Esophagus mucosa (tissue), 1 donor: ENCODE measurements at regions not wholly inside any gene's neighbourhood (a gene's known extent, or its start where the extent isn't known, plus 50 kb on each side); places are given as distances from the start of the nearest gene placed in this dataset.

Experiments used
- ATAC-seq: fragments of 200-7000 bp; cut with Tn5 transposase; one replicate; pipeline ENCODE4 v1.9.1; 2020
- donor health status: DM: yes; HTN: yes; CAD: no.

- no peak for ATAC-seq
Measured at GRCh38 chr6:77403424-77403823, 59.9 kb downstream of the HTR1B start.

DNA sequence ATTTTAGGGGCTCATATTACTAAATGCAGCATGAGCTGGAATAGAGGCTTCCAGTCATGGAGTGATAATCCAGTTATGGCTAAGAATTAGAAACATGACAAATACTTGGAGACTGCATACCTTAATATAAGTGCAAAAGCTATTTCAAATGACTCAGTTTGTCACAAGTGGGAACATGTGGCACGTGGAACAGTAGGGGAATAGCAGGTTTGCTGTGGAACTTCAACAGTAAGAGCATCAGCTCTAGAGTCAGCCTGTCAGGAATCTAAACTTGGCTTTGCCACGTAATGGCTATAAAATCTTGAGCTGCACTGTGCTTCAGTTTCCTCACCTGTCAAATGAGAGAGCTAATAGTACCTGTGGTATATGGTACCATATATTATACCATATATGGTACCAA, 62.1 kb downstream of the HTR1B start:
- ATAC-seq = no peak

GRCh38 chr6:77397561-77397960, 65.7 kb downstream of the HTR1B start:
- ATAC-seq = no peak

DNA sequence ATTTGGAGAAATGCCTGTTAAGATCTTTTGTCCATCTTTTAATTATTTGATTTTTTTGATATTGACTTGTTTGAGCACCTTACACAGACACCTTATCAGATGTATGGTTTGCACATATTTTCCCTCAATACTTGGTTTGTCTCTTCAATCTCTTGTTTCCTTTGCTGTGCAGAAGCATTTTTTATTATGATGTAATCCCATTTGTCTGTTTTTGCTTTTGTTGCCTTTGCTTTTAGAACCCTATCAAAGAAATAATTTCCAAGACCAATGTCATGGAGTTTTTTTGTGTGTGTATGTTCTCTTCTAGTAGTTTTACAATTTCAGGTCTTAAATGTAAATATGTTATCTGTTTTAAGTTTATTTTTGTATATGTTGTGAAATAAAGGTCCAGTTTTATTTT, 73.9 kb downstream of the HTR1B start:
- no peak for ATAC-seq

GRCh38 chr6:77383026-77383425, 80.3 kb downstream of the HTR1B start:
- no peak for ATAC-seq

GRCh38 chr6:77373955-77374354, 89.3 kb downstream of the HTR1B start:
- ATAC-seq = no peak

DNA sequence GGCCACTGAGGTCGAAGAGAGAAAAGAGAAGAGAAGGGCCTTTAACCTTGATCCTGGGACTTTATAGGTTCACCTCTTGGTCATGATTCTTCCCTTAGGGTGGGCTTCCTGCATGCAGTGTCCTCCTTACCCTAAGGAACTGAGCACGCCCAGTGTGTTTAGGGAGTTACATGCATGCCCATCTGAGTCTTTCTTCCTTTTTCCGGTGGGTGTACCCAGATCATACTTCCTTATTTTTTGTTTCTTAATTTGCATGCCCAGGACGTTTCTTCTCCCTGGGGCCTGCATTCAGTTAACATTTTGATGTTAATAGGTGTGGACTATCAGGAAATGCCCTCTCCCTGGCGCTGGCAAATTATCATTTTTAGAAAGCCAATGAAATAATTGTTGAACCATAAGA, 91.5 kb downstream of the HTR1B start:
- ATAC-seq = no peak

DNA sequence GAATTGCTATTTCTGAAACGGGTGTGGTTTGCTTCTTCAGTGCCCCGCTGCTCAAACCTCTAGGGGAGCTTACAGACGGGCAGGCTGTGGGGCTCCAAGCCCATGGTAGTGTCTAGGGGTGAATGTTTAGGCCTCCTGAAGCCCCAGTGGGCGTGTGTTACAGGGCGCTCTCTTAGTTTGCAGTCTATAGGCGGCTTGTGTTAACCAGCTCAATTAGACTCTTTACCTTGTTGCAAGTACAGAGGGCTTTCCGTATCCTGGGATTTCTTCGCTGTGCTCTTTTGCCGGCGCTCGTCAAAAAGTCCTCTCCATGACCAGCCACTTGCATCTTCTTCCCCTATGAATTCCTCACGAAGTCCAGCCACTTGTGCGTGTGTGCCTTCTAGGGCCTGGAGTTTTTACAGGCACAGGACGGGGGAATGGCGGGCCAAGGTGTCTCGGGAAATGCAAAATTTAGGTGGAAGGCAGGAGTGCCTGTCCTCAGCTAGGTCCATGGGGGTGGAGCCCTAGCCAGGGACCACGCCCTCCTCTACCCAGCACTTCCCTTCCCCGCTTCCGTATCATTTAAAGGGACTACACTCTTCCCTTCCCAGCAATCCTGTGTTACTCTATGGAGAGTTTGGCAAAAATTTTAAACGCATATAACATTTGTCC, 94.5 kb downstream of the HTR1B start:
- no peak for ATAC-seq

DNA sequence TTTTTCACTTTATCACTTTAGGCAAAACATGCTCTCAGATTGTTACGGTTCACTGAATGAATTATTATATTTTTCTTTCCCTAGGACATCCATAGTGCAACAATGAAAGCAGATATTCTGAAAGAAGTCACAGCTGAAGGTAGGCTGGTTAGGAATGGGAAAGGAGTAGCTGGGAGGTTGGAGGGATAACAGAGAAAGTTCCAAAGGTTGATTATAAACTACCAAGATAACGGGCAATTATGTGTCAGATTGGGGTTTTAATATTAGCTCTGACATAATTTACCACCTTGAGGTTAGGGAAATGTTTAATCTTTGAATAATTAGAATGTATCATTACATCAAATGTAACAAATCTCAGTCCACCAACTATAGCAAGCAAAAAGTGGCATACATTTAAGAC, 96.5 kb downstream of the HTR1B start:
- no peak for ATAC-seq

DNA sequence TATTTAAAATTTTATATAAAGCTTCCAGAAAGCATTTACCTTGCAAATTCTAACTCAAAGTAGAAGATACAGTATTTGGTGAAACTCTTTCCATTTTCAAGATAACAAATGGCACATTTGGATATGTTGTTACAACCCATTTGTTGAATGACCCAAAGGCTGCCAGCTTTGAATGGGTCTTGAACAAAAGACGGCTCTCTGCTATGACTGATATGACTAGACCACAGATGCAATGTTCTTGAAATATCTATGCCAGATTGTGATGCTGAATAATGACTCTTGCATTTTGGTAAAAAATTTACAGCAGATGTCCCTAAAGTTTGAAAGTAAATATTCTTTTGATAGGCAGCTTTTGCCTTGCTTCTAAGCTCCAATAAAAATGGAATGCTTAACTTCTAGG, 99.6 kb downstream of the HTR1B start:
- ATAC-seq = no peak

- no peak for ATAC-seq
Measured at GRCh38 chr6:77362055-77362454, 101.2 kb downstream of the HTR1B start.

- no peak for ATAC-seq
Measured at GRCh38 chr6:77361018-77361417, 102.3 kb downstream of the HTR1B start.

DNA sequence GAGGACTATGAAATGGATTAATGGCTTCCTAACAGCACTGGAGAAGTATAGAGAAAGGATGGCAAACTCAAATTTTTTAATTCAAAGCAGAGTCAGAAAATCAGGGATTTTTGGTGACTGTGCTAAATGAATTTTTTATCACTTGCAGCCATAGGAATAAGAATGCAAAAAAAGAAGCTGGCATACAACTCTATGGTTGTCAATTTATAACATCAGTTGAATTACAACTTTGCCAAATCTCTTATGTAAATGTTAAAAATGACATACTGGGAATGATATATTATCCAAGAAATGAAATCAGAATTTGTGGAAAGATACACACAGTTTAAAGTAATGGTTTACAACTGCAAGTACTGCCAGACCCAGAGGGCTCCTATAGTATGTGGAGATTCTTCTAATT, 106.5 kb downstream of the HTR1B start:
- no peak for ATAC-seq

DNA sequence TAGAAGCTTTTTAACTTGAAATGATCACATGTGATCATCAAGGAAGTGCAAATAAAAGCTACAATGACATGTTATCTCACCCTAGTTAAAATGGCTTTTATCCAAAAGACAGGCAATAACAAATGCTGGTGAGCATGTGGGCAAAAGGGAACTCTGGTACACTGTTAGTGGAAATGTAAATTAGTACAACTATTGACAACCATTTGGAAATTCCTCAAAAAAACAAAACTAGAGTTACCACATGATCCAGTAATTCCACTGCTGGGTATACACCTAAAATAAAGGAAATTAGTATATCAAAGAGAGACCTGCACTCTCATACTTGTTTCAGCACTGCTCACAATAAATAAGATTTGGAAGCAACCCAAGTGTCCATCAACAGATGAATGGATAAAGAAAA, 108.7 kb downstream of the HTR1B start:
- ATAC-seq = no peak

DNA sequence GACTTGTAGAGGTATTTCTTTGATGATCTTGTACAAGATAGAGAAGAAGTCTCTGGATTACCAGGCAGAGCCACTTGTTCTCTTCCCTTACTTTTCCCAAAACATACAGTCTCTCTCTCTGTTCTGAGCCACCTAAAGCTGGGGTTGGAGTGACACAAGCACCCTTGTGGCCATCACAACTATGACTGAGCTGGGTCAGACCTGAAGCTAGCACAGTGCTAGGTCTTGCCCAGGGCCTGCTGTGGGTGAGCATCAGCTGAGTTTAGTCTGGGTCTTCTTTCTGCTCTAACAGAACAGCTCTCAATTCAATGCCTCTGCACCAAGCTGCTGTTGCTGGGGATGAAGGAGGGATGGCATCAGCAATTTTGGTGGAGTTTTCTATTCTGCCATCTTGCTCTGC, 110.2 kb downstream of the HTR1B start:
- ATAC-seq = no peak

- ATAC-seq = no peak
Measured at GRCh38 chr6:77341058-77341986, 122.0 kb downstream of the HTR1B start.

DNA sequence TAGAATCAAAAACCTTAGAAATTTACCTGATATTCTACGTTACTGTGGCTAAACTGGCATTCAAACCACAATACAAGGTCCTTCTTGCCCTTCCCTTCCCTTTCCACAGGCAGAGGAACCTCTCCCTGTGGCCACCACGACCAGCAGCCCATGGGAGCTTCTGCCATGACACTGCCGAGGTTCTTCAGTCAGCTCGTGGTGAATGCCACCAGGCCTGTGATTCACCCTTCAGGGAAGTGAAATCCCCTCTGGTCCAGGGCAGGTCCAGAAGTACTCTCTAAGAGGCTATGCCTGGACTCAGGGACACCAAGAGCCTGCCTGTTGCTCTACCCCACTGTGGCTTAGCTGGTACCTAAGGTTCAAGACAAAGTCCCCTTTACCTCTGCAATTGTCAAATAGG, 123.0 kb downstream of the HTR1B start:
- ATAC-seq = no peak

GRCh38 chr6:77339926-77340325, 123.4 kb downstream of the HTR1B start:
- no peak for ATAC-seq

- ATAC-seq = no peak
Measured at GRCh38 chr6:77337392-77337791, 125.9 kb downstream of the HTR1B start.

GRCh38 chr6:77334093-77334492, 129.2 kb downstream of the HTR1B start:
- ATAC-seq = no peak

GRCh38 chr6:77332915-77333623, 130.2 kb downstream of the HTR1B start:
- no peak for ATAC-seq

DNA sequence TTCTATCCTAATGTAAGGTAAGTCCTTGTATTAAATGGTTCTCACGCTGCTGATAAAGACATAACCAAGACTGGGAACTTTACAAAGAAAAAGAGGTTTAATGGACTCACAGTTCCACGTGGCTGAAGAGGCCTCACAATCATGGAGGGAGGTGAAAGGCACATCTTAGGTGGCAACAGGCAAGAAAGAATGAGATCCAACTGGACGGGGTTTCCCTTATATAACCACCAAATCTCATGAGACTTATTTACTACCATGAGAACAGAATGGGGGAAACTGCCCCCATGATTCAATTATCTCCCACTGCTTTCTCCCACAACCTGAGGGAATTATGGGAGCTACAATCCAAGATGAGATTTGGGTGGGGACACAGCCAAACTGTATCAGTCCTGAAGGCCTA, 136.6 kb downstream of the HTR1B start:
- no peak for ATAC-seq

DNA sequence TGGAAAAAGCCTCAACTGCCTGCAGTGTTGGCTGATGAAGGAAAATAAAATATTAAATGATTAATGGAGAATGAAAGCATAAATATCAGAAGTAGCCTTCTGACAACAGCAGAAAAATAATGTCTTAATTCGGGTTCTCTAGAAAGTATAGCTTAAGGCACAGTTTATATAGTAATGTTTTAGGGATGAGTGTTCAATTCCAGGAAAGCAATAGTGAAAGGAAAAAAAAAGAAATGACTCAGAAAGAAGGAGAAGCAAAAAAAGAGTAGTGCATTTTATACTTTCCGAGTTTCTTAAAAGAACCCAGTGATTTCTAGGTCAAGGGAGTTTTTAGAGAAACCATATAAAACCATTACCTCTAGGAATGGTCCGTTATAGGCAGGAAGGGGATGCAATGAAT, 137.3 kb downstream of the HTR1B start:
- no peak for ATAC-seq

DNA sequence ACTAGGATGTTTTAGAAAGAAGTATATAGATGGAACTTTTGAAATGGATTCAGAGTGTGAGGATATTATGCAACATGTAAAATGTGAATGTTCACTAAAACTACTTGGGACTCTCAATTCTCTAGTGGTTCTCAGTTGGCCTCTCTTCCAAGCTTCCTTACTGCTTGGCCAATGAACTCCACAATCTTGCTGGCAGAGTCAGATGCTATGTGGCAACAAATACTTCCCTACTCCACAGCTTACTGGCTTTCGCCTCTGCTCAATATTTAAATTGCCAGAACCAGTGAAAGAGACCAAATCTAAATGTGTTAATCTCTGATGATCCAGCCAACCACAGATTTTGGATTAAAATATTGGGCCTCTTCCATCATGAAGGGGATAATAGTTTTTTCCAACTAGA, 138.4 kb downstream of the HTR1B start:
- ATAC-seq = no peak
